DOHH2 (cell line): ENCODE measurements at regions not wholly inside any gene's neighbourhood (a gene's known extent, or its start where the extent isn't known, plus 50 kb on each side); places are given as distances from the start of the nearest gene placed in this dataset.

Experiments
- H3F3A ChIP-seq: fragments of 200-600 bp; sonication (generic), shearing (Covaris generic); 2 replicates; pipeline ENCODE4 v1.6.0; 2016; ENCODE audit warnings: antibody characterized with exemption, mild to moderate bottlenecking; ENCODE audit not compliant: control insufficient read depth, insufficient read depth
- H3K27ac ChIP-seq: fragments of 200-600 bp; sonication (generic); 2 replicates; pipeline ENCODE4 v1.5.1; 2014; ENCODE audit warnings: low read depth, mild to moderate bottlenecking, low read length, moderate library complexity
- H3K27me3 ChIP-seq: fragments of 200-600 bp; sonication (generic); 2 replicates; pipeline ENCODE4 v1.6.1; 2014; ENCODE audit warnings: mild to moderate bottlenecking, low read length, mixed read lengths; ENCODE audit not compliant: control insufficient read depth
- H3K36me3 ChIP-seq: fragments of 200-600 bp; sonication (generic); 2 replicates; pipeline ENCODE4 v1.6.1; 2014; ENCODE audit warnings: mild to moderate bottlenecking, low read length, moderate library complexity, mixed read lengths; ENCODE audit not compliant: control insufficient read depth
- H3K4me1 ChIP-seq: fragments of 200-600 bp; sonication (generic); 2 replicates; pipeline ENCODE4 v1.6.1; 2014; ENCODE audit warnings: mild to moderate bottlenecking, low read length, mixed read lengths; ENCODE audit not compliant: control insufficient read depth
- H3K4me2 ChIP-seq: fragments of 200-600 bp; sonication (generic); 2 replicates; pipeline ENCODE4 v1.6.0; 2014; ENCODE audit warnings: mild to moderate bottlenecking, low read length, moderate library complexity
- H3K4me3 ChIP-seq: fragments of 200-600 bp; sonication (generic); 2 replicates; pipeline ENCODE4 v1.5.1; 2014; ENCODE audit warnings: mild to moderate bottlenecking, low read length, mixed read lengths
- H3K79me2 ChIP-seq: fragments of 200-600 bp; sonication (generic); 2 replicates; pipeline ENCODE4 v1.6.1; 2014; ENCODE audit warnings: mild to moderate bottlenecking, low read length, mixed read lengths; ENCODE audit not compliant: control insufficient read depth
- H3K9me2 ChIP-seq: fragments of 200-600 bp; sonication (generic); replicated peaks from 2 replicates; pipeline ENCODE4 v1.6.1; 2014; ENCODE audit warnings: mild to moderate bottlenecking, low read length, mixed read lengths; ENCODE audit not compliant: control insufficient read depth
- H3K9me3 ChIP-seq: fragments of 200-600 bp; sonication (generic); 2 replicates; pipeline ENCODE4 v1.6.1; 2014; ENCODE audit warnings: antibody characterized with exemption, low read length, mixed read lengths; ENCODE audit not compliant: control insufficient read depth, insufficient read depth
- H4K20me1 ChIP-seq: fragments of 200-600 bp; sonication (generic); 2 replicates; pipeline ENCODE4 v1.6.0; 2014; ENCODE audit warnings: low read depth, mild to moderate bottlenecking, antibody characterized with exemption, low read length, moderate library complexity; ENCODE audit not compliant: control insufficient read depth, insufficient read depth
- CTCF ChIP-seq: fragments of 200-600 bp; sonication (generic); IDR thresholded peaks from one replicate; pipeline ENCODE4 v1.5.1; 2014; ENCODE audit warnings: antibody characterized with exemption, mild to moderate bottlenecking, low read depth, low read length; ENCODE audit not compliant: poor library complexity, severe bottlenecking
- EZH2phosphoT487 ChIP-seq: fragments of 200-600 bp; sonication (generic); IDR thresholded peaks from 2 replicates; pipeline ENCODE4 v1.6.1; 2017; ENCODE audit warnings: borderline replicate concordance, mild to moderate bottlenecking, antibody characterized with exemption, low read length, moderate library complexity, mixed read lengths

- Histone ChIP-seq H3K4me2 (no peak overlapping the region), H3K4me3 (no peak overlapping the region), H3F3A (no peaks in the 10 kb centered on the region), H3K27ac (no peak overlapping the region), H4K20me1 (no peaks in the 10 kb centered on the region), H3K27me3 (no peaks in the 10 kb centered on the region), H3K4me1 (no peaks in the 10 kb centered on the region), H3K9me3 (no peaks in the 10 kb centered on the region), H3K9me2 (no peaks in the 10 kb centered on the region), H3K36me3 (no peaks in the 10 kb centered on the region), H3K79me2 (no peaks in the 10 kb centered on the region)
- TF ChIP-seq CTCF (no peak), EZH2phosphoT487 (no peak)
Measured at GRCh38 chr5:168089201-168089887, 202.1 kb upstream of the WWC1 start.

DNA sequence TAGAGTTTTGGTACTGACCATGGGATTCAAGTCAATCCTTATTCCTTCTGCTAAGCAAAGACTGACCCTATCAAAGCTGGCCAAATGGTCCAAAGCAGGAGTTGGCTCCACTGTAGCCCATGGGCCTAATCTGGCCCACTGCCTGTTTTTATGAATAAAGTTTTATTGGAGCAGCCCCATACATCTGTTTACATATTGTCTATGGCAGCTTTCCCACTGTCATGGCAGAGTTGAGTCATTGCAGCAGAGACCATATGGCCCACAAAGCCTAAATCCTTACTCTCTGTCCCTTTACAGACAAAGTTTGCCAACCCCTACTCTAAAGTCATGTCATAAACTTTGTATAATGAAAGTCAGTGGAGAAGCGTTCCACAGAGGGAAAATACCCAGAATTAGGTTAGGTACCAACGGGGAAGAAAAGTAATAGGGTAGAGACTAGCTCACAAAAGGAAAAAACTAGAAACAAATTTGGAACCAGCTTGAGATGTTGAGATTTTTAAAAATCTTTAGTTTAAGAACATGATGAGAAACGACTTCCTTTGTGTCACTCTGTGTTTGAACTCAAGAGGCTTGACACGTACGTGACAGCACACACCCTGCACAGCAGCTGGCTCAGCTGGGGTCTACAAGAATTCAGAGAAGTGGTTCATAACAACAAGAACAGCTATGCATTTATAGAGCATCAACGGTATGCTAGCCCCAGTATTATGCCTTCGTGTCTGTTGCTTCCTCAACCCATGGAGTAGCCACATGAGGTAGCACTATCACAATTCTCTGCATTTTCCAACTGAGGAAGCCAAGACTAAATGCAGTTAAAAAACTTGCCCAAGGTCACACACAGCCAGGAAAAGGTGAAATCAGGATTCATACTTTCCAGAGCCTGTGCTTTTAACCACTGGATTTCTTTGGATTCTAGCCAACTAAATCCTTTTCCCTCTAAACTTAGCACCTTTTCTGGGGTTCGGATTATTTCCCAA lies 198.9 kb upstream of the WWC1 start:
- Histone ChIP-seq H3K27me3 (0 out of 2 replicates have a peak, but pooled peaks cover 3% of the 10 kb centered on the region), H3K9me2 (no peaks in the 10 kb centered on the region), H3K4me1 (no peaks in the 10 kb centered on the region), H3K4me2 (no peak overlapping the region), H4K20me1 (no peaks in the 10 kb centered on the region), H3F3A (no peaks in the 10 kb centered on the region), H3K9me3 (no peaks in the 10 kb centered on the region), H3K79me2 (no peaks in the 10 kb centered on the region), H3K4me3 (no peak overlapping the region), H3K36me3 (no peaks in the 10 kb centered on the region), H3K27ac (no peak overlapping the region)
- TF ChIP-seq EZH2phosphoT487 (no peak), CTCF (no peak)

GRCh38 chr5:168093200-168093910 lies 198.1 kb upstream of the WWC1 start:
- TF ChIP-seq EZH2phosphoT487 (no peak), CTCF (no peak)
- H3K36me3 ChIP-seq, result no peaks in the 10 kb centered on the region
- H3K9me2 ChIP-seq, result no peaks in the 10 kb centered on the region
- no peaks in the 10 kb centered on the region for H4K20me1 ChIP-seq
- no peaks in the 10 kb centered on the region for H3K4me1 ChIP-seq
- H3K9me3 ChIP-seq, result no peaks in the 10 kb centered on the region
- no peaks in the 10 kb centered on the region for H3F3A ChIP-seq
- H3K79me2 ChIP-seq, result no peaks in the 10 kb centered on the region
- 0 out of 2 replicates have a peak, but pooled peaks cover 3% of the 10 kb centered on the region for H3K27me3 ChIP-seq
- H3K4me2 ChIP-seq, result no peak overlapping the region
- H3K4me3 ChIP-seq, result no peak overlapping the region
- H3K27ac ChIP-seq, result no peak overlapping the region
